ENCODE measurements at regions not wholly inside any gene's neighbourhood (a gene's known extent, or its start where the extent isn't known, plus 50 kb on each side); places are given as distances from the start of the nearest gene placed in this dataset.
"Not testable (repeated sequence)": the region's sequence is repeated elsewhere in the genome, so short reads cannot be mapped to it uniquely, and the experiment has no call there.

GRCh38 chr9:71632776-71633175 lies 135.5 kb downstream of the CEMIP2 start:
- no peak for DNase-seq

- DNase-seq: no peak
These were observed 137.8 kb downstream of the CEMIP2 start for GRCh38 chr9:71630377-71630995.

- DNase-seq: no peak
These were observed 138.6 kb downstream of the CEMIP2 start for GRCh38 chr9:71629578-71630215.

- no peak for DNase-seq
These were observed 140.1 kb downstream of the CEMIP2 start for GRCh38 chr9:71628247-71628646.

GRCh38 chr9:71627537-71627936 lies 140.8 kb downstream of the CEMIP2 start:
- DNase-seq: no peak

GRCh38 chr9:71626395-71626794 lies 141.9 kb downstream of the CEMIP2 start:
- DNase-seq: no peak

- DNase-seq: no peak
These were observed 143.6 kb downstream of the CEMIP2 start for GRCh38 chr9:71624728-71625127.

GRCh38 chr9:71620746-71621145 lies 147.6 kb downstream of the CEMIP2 start:
- DNase-seq: no peak

GRCh38 chr9:71620331-71620730 lies 148.0 kb downstream of the CEMIP2 start:
- no peak for DNase-seq

GRCh38 chr9:71619926-71620325 lies 148.4 kb downstream of the CEMIP2 start:
- no peak for DNase-seq

GRCh38 chr9:71614409-71615010 lies 153.8 kb downstream of the CEMIP2 start:
- no peak for DNase-seq

GRCh38 chr9:71612889-71613288 lies 155.4 kb downstream of the CEMIP2 start:
- no peak for DNase-seq

- DNase-seq: no peak
These were observed 158.9 kb downstream of the CEMIP2 start for GRCh38 chr9:71609448-71609830.

GRCh38 chr9:71608825-71609447 lies 159.4 kb downstream of the CEMIP2 start:
- no peak for DNase-seq

- DNase-seq: no peak
These were observed 160.3 kb downstream of the CEMIP2 start for GRCh38 chr9:71608021-71608420.

GRCh38 chr9:71607461-71607881 lies 160.8 kb downstream of the CEMIP2 start:
- no peak for DNase-seq

- DNase-seq: peak; percentile 9
These were observed 163.9 kb downstream of the CEMIP2 start for GRCh38 chr9:71604197-71605063.

- no peak for DNase-seq
These were observed 165.7 kb downstream of the CEMIP2 start for GRCh38 chr9:71602652-71603051.

GRCh38 chr9:71595762-71596161 lies 172.6 kb downstream of the CEMIP2 start:
- DNase-seq: not testable (repeated sequence)

GRCh38 chr9:71594541-71594940 lies 173.8 kb downstream of the CEMIP2 start:
- DNase-seq: no peak

- no peak for DNase-seq
These were observed 175.9 kb downstream of the CEMIP2 start for GRCh38 chr9:71592400-71592799.

- DNase-seq: no peak
These were observed 178.0 kb downstream of the CEMIP2 start for GRCh38 chr9:71590362-71590761.

- no peak for DNase-seq
These were observed 178.7 kb downstream of the CEMIP2 start for GRCh38 chr9:71589612-71590011.
